Endothelial cell (in vitro differentiated cells): ENCODE measurements at regions not wholly inside any gene's neighbourhood (a gene's known extent, or its start where the extent isn't known, plus 50 kb on each side); places are given as distances from the start of the nearest gene placed in this dataset.

Experiments
- DNase-seq: peaks from one replicate; pipeline ENCODE4 v3.0.0; 2021; ENCODE audit warnings: low spot score
- H3K27ac Mint-ChIP-seq: one replicate; pipeline ENCODE4 v1.8.0; 2021; ENCODE audit warnings: mixed read lengths, inconsistent platforms; ENCODE audit not compliant: unreplicated experiment
- H3K27me3 Mint-ChIP-seq: one replicate; pipeline ENCODE4 v1.8.0; 2021; ENCODE audit warnings: mild to moderate bottlenecking, moderate library complexity, mixed read lengths, inconsistent platforms; ENCODE audit not compliant: unreplicated experiment
- H3K36me3 Mint-ChIP-seq: one replicate; pipeline ENCODE4 v1.8.0; 2021; ENCODE audit warnings: mild to moderate bottlenecking, low read depth, mixed read lengths, inconsistent platforms; ENCODE audit not compliant: unreplicated experiment
- H3K4me1 Mint-ChIP-seq: one replicate; pipeline ENCODE4 v1.8.0; 2021; ENCODE audit warnings: mild to moderate bottlenecking, mixed read lengths, inconsistent platforms; ENCODE audit not compliant: unreplicated experiment
- H3K4me3 Mint-ChIP-seq: one replicate; pipeline ENCODE4 v1.8.0; 2021; ENCODE audit warnings: mild to moderate bottlenecking, mixed read lengths, inconsistent platforms; ENCODE audit not compliant: unreplicated experiment
- H3K9me3 Mint-ChIP-seq: one replicate; pipeline ENCODE4 v1.8.0; 2021; ENCODE audit warnings: mixed read lengths, inconsistent platforms; ENCODE audit not compliant: unreplicated experiment
- CTCF ChIP-seq: fragments of 200-600 bp; sonication (generic); IDR thresholded peaks from one replicate; pipeline ENCODE4 v1.5.0; 2021; ENCODE audit warnings: antibody characterized with exemption; ENCODE audit not compliant: unreplicated experiment

GRCh38 chr13:105030851-105031250, 1504.6 kb downstream of the EFNB2 start:
- Mint-ChIP-seq H3K27me3 (no peaks in the 10 kb centered on the region), H3K9me3 (no peaks in the 10 kb centered on the region), H3K4me3 (no peak overlapping the region), H3K4me1 (no peaks in the 10 kb centered on the region), H3K36me3 (no peaks in the 10 kb centered on the region), H3K27ac (no peak overlapping the region)
- DNase-seq: no peak
- TF ChIP-seq CTCF: no peak

GRCh38 chr13:105019073-105019472, 1516.4 kb downstream of the EFNB2 start:
- no peaks in the 10 kb centered on the region for H3K27me3 Mint-ChIP-seq
- no peak overlapping the region for H3K4me3 Mint-ChIP-seq
- no peaks in the 10 kb centered on the region for H3K9me3 Mint-ChIP-seq
- DNase-seq: no peak
- TF ChIP-seq CTCF: no peak
- H3K4me1 Mint-ChIP-seq: no peaks in the 10 kb centered on the region
- no peaks in the 10 kb centered on the region for H3K36me3 Mint-ChIP-seq
- no peak overlapping the region for H3K27ac Mint-ChIP-seq

GRCh38 chr13:105016266-105016665, 1519.2 kb downstream of the EFNB2 start:
- DNase-seq: no peak
- Mint-ChIP-seq H3K36me3 (no peaks in the 10 kb centered on the region), H3K27me3 (no peaks in the 10 kb centered on the region), H3K4me3 (no peak overlapping the region), H3K27ac (no peak overlapping the region), H3K9me3 (no peaks in the 10 kb centered on the region), H3K4me1 (peaks cover 3% of the 10 kb centered on the region)
- no peak for TF ChIP-seq CTCF

GRCh38 chr13:105008604-105009003, 1526.9 kb downstream of the EFNB2 start:
- no peak for TF ChIP-seq CTCF
- H3K4me3 Mint-ChIP-seq: no peak overlapping the region
- H3K9me3 Mint-ChIP-seq: no peaks in the 10 kb centered on the region
- no peak overlapping the region for H3K27ac Mint-ChIP-seq
- no peaks in the 10 kb centered on the region for H3K36me3 Mint-ChIP-seq
- H3K27me3 Mint-ChIP-seq: no peaks in the 10 kb centered on the region
- no peak for DNase-seq
- H3K4me1 Mint-ChIP-seq: peaks cover 6% of the 10 kb centered on the region

- Mint-ChIP-seq H3K27ac (peak overlapping the region; percentile 37), H3K27me3 (no peaks in the 10 kb centered on the region), H3K36me3 (no peaks in the 10 kb centered on the region), H3K4me3 (no peak overlapping the region), H3K4me1 (peaks cover 3% of the 10 kb centered on the region), H3K9me3 (no peaks in the 10 kb centered on the region)
- no peak for TF ChIP-seq CTCF
- peak; percentile 57 for DNase-seq
Observed at GRCh38 chr13:105007166-105007808, 1528.2 kb downstream of the EFNB2 start.
